ENCODE measurements at regions not wholly inside any gene's neighbourhood (a gene's known extent, or its start where the extent isn't known, plus 50 kb on each side); places are given as distances from the start of the nearest gene placed in this dataset.

- H3K4me1 ChIP-seq, result peaks cover 5% of the 10 kb centered on the region
- H3K4me3 ChIP-seq, result no peak overlapping the region
- no peak overlapping the region for H3K27ac ChIP-seq
- DNase-seq, result peak in 1 of 2 experiments; percentile 28
- 0 out of 2 replicates have a peak, but pooled peaks cover 2% of the 10 kb centered on the region for H3K27me3 ChIP-seq
- no peaks in the 10 kb centered on the region for H3K36me3 ChIP-seq
- no peaks in the 10 kb centered on the region for H3K9me3 ChIP-seq (replicated peaks)
Observed at GRCh38 chr2:82320296-82320695, 2015.7 kb upstream of the LRRTM1 start.

GRCh38 chr2:82317012-82317411 lies 2012.5 kb upstream of the LRRTM1 start:
- no peak for DNase-seq
- Histone ChIP-seq H3K36me3 (no peaks in the 10 kb centered on the region), H3K27ac (no peak overlapping the region), H3K4me3 (no peak overlapping the region), H3K9me3 (replicated peaks) (no peaks in the 10 kb centered on the region), H3K27me3 (no peaks in the 10 kb centered on the region), H3K4me1 (peaks cover 5% of the 10 kb centered on the region)

- Histone ChIP-seq H3K27me3 (no peaks in the 10 kb centered on the region), H3K4me1 (peaks cover 5% of the 10 kb centered on the region), H3K9me3 (replicated peaks) (no peaks in the 10 kb centered on the region), H3K27ac (no peak overlapping the region), H3K36me3 (no peaks in the 10 kb centered on the region), H3K4me3 (no peak overlapping the region)
- no peak for DNase-seq
Observed at GRCh38 chr2:82316586-82316985, 2012.0 kb upstream of the LRRTM1 start.

DNA sequence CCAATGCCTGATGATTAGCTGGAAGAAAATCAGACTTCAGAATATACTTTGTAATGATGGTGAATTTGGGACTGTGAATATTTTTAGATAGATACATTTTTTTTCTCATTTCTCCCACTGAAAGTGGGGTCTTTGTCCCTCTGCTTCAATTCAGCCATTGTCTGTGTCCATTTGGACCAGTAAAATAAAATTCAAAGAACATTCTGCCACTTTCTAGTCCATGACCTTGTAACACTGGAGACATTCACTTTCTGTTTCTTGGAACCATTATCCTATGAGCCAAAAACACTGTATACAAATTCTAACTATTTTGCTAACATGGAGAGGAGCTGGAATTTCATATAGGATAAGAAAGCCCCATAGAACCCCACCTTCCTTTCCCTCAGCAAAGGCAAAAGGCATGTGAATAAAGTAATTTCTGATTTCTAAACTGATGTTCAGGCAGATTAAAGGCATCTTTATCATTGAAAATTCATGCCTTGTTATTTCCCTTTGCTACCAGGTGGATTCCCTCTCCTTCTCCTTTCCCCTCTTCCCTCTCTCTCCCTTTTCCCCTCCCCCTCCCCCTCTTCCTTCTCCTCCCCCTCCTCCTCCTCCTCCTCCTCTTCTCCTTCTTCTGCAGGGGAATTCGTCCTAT lies 2010.4 kb upstream of the LRRTM1 start:
- no peaks in the 10 kb centered on the region for H3K9me3 ChIP-seq (replicated peaks)
- no peak overlapping the region for H3K4me3 ChIP-seq
- no peaks in the 10 kb centered on the region for H3K27me3 ChIP-seq

GRCh38 chr2:82307511-82307910 lies 2003.0 kb upstream of the LRRTM1 start:
- H3K9me3 ChIP-seq (replicated peaks), result no peaks in the 10 kb centered on the region

More for the DNA sequence above, 2010.4 kb upstream of the LRRTM1 start:
- H3K36me3 ChIP-seq, result no peaks in the 10 kb centered on the region
- no peaks in the 10 kb centered on the region for H3K4me1 ChIP-seq
- DNase-seq, result no peak
- no peak overlapping the region for H3K27ac ChIP-seq

DNA sequence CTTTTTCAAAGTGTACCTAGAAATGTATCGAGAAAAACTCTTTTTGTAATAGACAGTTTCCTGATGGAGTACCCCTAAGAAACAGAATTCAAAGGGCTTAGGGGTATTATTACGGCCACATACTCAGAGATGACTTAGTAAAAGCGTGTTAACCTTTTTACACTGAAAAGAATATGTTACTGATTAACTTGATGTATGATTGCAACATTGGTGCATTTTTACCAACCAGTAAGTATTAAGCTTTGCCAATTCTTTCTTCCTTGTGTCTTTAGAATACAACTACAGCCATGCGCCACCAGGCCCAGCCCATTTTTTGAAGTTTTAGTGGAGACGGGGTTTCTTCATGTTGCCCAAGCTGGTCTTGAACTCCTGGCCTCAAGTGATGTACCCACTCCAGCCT lies 1997.0 kb upstream of the LRRTM1 start:
- no peak for DNase-seq
- Histone ChIP-seq H3K9me3 (replicated peaks) (no peaks in the 10 kb centered on the region), H3K4me1 (no peaks in the 10 kb centered on the region), H3K27me3 (0 out of 2 replicates have a peak, but pooled peaks cover 2% of the 10 kb centered on the region), H3K36me3 (no peaks in the 10 kb centered on the region), H3K4me3 (no peak overlapping the region), H3K27ac (no peak overlapping the region)

More at GRCh38 chr2:82307511-82307910, 2003.0 kb upstream of the LRRTM1 start:
- no peak for DNase-seq
- Histone ChIP-seq H3K36me3 (no peaks in the 10 kb centered on the region), H3K27me3 (0 out of 2 replicates have a peak, but pooled peaks cover 2% of the 10 kb centered on the region), H3K4me1 (no peaks in the 10 kb centered on the region), H3K27ac (no peak overlapping the region), H3K4me3 (no peak overlapping the region)

DNA sequence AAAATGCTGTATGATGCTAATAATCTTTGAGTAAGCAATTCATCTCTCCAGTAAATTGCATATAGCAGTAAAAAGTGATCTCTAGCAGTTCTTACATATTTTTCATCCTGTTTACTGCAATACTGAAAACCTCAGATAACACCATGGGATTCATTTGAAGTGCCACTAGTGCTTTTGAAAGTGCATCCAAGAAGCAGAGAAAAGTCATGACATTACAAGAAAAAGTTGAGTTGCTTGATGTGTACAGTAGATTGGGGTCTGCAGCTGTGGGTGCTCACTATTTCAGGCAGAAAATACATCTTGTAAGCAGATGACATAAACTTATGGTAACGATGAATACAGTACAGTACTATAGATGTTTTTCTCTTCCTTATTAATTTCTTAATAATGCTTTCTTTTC lies 1984.9 kb upstream of the LRRTM1 start:
- Histone ChIP-seq H3K4me3 (no peak overlapping the region), H3K36me3 (no peaks in the 10 kb centered on the region; the same call in 1 of the 2 replicates), H3K4me1 (no peaks in the 10 kb centered on the region; the same call in 1 of the 2 replicates), H3K27me3 (no peaks in the 10 kb centered on the region), H3K9me3 (replicated peaks) (no peaks in the 10 kb centered on the region), H3K27ac (no peak overlapping the region)
- DNase-seq, result no peak

DNA sequence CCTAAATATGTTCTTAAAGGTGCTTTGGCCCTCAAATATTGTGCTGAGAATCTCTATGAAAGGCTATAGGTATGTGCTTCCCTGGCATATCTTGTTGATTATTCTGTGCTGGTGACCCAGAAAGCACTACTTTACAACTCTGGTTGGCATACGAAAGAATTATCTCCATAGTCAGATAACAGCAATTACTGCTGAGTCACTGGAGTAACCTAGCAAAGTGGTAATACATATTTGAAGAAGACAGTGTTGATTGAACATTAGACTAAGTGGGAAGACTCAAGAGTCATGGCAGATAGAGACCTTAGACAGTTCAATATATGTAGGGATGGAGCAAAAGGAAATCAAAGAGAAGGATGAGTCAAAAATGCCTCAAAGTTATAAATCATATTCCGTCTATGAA lies 1978.5 kb upstream of the LRRTM1 start:
- Histone ChIP-seq H3K36me3 (no peaks in the 10 kb centered on the region), H3K27me3 (no peaks in the 10 kb centered on the region)

GRCh38 chr2:82282111-82282882 lies 1977.7 kb upstream of the LRRTM1 start:
- no peaks in the 10 kb centered on the region for H3K36me3 ChIP-seq
- peak in 1 of 2 experiments; percentile 24 for DNase-seq
- no peaks in the 10 kb centered on the region for H3K9me3 ChIP-seq (replicated peaks)

More for the DNA sequence above, 1978.5 kb upstream of the LRRTM1 start:
- DNase-seq, result no peak
- Histone ChIP-seq H3K27ac (no peak overlapping the region), H3K9me3 (replicated peaks) (no peaks in the 10 kb centered on the region), H3K4me1 (no peaks in the 10 kb centered on the region), H3K4me3 (no peak overlapping the region)

DNA sequence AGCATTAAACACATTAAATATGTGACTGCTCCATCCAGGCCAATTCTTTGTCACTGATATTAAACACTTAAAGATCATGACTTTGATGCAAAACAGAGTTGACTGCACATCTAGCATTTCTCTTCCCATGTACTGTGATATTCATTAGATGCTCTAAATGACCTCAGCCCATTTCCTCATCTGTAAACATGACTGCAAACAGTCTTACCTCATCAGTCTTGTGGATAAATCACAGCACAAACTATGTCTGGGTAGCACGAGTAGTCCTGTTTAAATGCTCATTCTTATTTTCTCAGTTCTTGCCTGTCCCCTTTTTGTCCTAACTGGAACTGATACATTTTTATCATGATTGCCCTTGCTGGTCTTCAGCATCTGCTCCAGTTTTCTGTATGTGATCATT lies 1974.8 kb upstream of the LRRTM1 start:
- Histone ChIP-seq H3K4me3 (no peak overlapping the region), H3K9me3 (replicated peaks) (no peaks in the 10 kb centered on the region), H3K27me3 (no peaks in the 10 kb centered on the region), H3K4me1 (no peaks in the 10 kb centered on the region), H3K36me3 (no peaks in the 10 kb centered on the region), H3K27ac (no peak overlapping the region)
- DNase-seq, result no peak

More at GRCh38 chr2:82282111-82282882, 1977.7 kb upstream of the LRRTM1 start:
- H3K27me3 ChIP-seq, result no peaks in the 10 kb centered on the region
- H3K4me3 ChIP-seq, result no peak overlapping the region
- no peak overlapping the region for H3K27ac ChIP-seq
- H3K4me1 ChIP-seq, result no peaks in the 10 kb centered on the region

DNA sequence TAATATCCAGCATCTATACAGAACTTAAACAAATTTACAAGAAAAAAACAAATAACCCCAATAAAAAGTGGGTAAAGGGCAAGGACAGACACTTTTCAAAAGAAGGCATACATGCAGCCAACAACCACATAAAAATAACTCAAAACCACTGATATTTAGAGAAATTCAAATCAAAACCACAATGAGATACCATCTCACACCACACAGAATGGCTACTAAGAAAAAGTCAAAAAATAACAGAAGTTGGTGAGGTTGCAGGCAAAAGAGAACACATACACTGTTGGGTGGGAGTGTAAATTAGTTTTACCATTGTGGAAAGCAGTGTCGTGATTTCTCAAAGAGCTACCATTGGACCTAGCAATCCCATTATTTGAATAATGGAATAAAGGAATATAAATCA lies 1973.9 kb upstream of the LRRTM1 start:
- no peak overlapping the region for H3K27ac ChIP-seq
- H3K36me3 ChIP-seq, result no peaks in the 10 kb centered on the region
- no peak overlapping the region for H3K4me3 ChIP-seq
- no peak for DNase-seq
- no peaks in the 10 kb centered on the region for H3K9me3 ChIP-seq (replicated peaks)
- H3K4me1 ChIP-seq, result no peaks in the 10 kb centered on the region
- no peaks in the 10 kb centered on the region for H3K27me3 ChIP-seq

DNA sequence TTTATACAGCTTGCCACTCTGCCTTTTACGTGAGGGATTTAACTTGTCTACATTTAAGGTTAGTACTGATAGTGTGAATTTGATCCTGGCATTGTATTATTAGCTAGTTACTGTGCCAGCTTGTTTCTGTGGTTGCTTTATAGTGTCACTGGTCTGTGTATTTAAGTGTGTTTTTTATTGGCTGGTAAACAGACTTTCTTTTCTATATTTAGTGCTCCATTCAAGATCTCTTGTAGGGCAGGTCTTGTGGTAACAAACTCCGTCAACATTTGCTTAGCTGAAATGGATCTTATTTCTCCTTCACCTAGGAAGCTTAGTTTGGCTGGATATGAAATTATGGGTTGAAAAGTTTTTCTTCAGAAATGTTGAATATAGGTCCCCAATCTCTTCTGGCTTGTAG lies 1971.0 kb upstream of the LRRTM1 start:
- Histone ChIP-seq H3K36me3 (no peaks in the 10 kb centered on the region), H3K4me1 (no peaks in the 10 kb centered on the region), H3K9me3 (replicated peaks) (no peaks in the 10 kb centered on the region), H3K4me3 (no peak overlapping the region), H3K27ac (no peak overlapping the region), H3K27me3 (no peaks in the 10 kb centered on the region)
- no peak for DNase-seq

GRCh38 chr2:82268446-82268845 lies 1963.9 kb upstream of the LRRTM1 start:
- H3K27ac ChIP-seq, result no peak overlapping the region
- no peaks in the 10 kb centered on the region for H3K4me1 ChIP-seq
- no peaks in the 10 kb centered on the region for H3K9me3 ChIP-seq (replicated peaks)
- H3K36me3 ChIP-seq, result no peaks in the 10 kb centered on the region
- no peak overlapping the region for H3K4me3 ChIP-seq
- DNase-seq, result no peak
- H3K27me3 ChIP-seq, result 0 out of 2 replicates have a peak, but pooled peaks cover 6% of the 10 kb centered on the region

DNA sequence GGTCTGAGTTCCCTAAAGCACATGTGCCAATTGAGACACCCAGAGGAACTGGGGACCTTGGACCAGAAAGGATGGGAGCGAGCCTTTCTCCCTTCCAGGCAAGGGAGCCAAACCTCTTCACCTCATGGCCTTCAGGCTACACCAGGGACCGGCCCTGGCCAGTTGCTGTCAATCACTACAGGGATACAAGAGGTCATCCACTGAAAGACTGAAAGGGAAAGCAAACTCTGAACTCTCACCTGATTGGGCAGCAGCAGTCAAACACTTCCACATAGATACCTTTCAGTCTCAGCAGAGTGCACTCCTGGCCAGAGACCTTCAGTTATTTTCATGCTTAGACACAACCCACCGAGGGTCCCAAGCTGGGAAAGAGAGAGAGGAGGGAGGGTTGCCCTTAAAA lies 1956.0 kb upstream of the LRRTM1 start:
- H3K9me3 ChIP-seq (replicated peaks), result no peaks in the 10 kb centered on the region
- no peaks in the 10 kb centered on the region for H3K27me3 ChIP-seq
- no peak overlapping the region for H3K4me3 ChIP-seq
- no peak for DNase-seq
- no peaks in the 10 kb centered on the region for H3K4me1 ChIP-seq
- no peaks in the 10 kb centered on the region for H3K36me3 ChIP-seq
- H3K27ac ChIP-seq, result no peak overlapping the region

- no peak overlapping the region for H3K27ac ChIP-seq
- no peak for DNase-seq
- no peaks in the 10 kb centered on the region for H3K9me3 ChIP-seq (replicated peaks)
- no peaks in the 10 kb centered on the region for H3K27me3 ChIP-seq
- no peaks in the 10 kb centered on the region for H3K4me1 ChIP-seq
- H3K36me3 ChIP-seq, result no peaks in the 10 kb centered on the region
- H3K4me3 ChIP-seq, result no peak overlapping the region
Observed at GRCh38 chr2:82259551-82259950, 1955.0 kb upstream of the LRRTM1 start.
